DOHH2 (cell line): ENCODE measurements at regions not wholly inside any gene's neighbourhood (a gene's known extent, or its start where the extent isn't known, plus 50 kb on each side); places are given as distances from the start of the nearest gene placed in this dataset.

Experiments
- H3F3A ChIP-seq: fragments of 200-600 bp; sonication (generic), shearing (Covaris generic); 2 replicates; pipeline ENCODE4 v1.6.0; 2016; ENCODE audit warnings: antibody characterized with exemption, mild to moderate bottlenecking; ENCODE audit not compliant: control insufficient read depth, insufficient read depth
- H3K27ac ChIP-seq: fragments of 200-600 bp; sonication (generic); 2 replicates; pipeline ENCODE4 v1.5.1; 2014; ENCODE audit warnings: low read depth, mild to moderate bottlenecking, low read length, moderate library complexity
- H3K27me3 ChIP-seq: fragments of 200-600 bp; sonication (generic); 2 replicates; pipeline ENCODE4 v1.6.1; 2014; ENCODE audit warnings: mild to moderate bottlenecking, low read length, mixed read lengths; ENCODE audit not compliant: control insufficient read depth
- H3K36me3 ChIP-seq: fragments of 200-600 bp; sonication (generic); 2 replicates; pipeline ENCODE4 v1.6.1; 2014; ENCODE audit warnings: mild to moderate bottlenecking, low read length, moderate library complexity, mixed read lengths; ENCODE audit not compliant: control insufficient read depth
- H3K4me1 ChIP-seq: fragments of 200-600 bp; sonication (generic); 2 replicates; pipeline ENCODE4 v1.6.1; 2014; ENCODE audit warnings: mild to moderate bottlenecking, low read length, mixed read lengths; ENCODE audit not compliant: control insufficient read depth
- H3K4me2 ChIP-seq: fragments of 200-600 bp; sonication (generic); 2 replicates; pipeline ENCODE4 v1.6.0; 2014; ENCODE audit warnings: mild to moderate bottlenecking, low read length, moderate library complexity
- H3K4me3 ChIP-seq: fragments of 200-600 bp; sonication (generic); 2 replicates; pipeline ENCODE4 v1.5.1; 2014; ENCODE audit warnings: mild to moderate bottlenecking, low read length, mixed read lengths
- H3K79me2 ChIP-seq: fragments of 200-600 bp; sonication (generic); 2 replicates; pipeline ENCODE4 v1.6.1; 2014; ENCODE audit warnings: mild to moderate bottlenecking, low read length, mixed read lengths; ENCODE audit not compliant: control insufficient read depth
- H3K9me2 ChIP-seq: fragments of 200-600 bp; sonication (generic); replicated peaks from 2 replicates; pipeline ENCODE4 v1.6.1; 2014; ENCODE audit warnings: mild to moderate bottlenecking, low read length, mixed read lengths; ENCODE audit not compliant: control insufficient read depth
- H3K9me3 ChIP-seq: fragments of 200-600 bp; sonication (generic); 2 replicates; pipeline ENCODE4 v1.6.1; 2014; ENCODE audit warnings: antibody characterized with exemption, low read length, mixed read lengths; ENCODE audit not compliant: control insufficient read depth, insufficient read depth
- H4K20me1 ChIP-seq: fragments of 200-600 bp; sonication (generic); 2 replicates; pipeline ENCODE4 v1.6.0; 2014; ENCODE audit warnings: low read depth, mild to moderate bottlenecking, antibody characterized with exemption, low read length, moderate library complexity; ENCODE audit not compliant: control insufficient read depth, insufficient read depth
- EZH2phosphoT487 ChIP-seq: fragments of 200-600 bp; sonication (generic); IDR thresholded peaks from 2 replicates; pipeline ENCODE4 v1.6.1; 2017; ENCODE audit warnings: borderline replicate concordance, mild to moderate bottlenecking, antibody characterized with exemption, low read length, moderate library complexity, mixed read lengths
- TF ChIP-seq, protein P1 (sequence below): fragments of 200-600 bp; sonication (generic); IDR thresholded peaks from one replicate; pipeline ENCODE4 v1.5.1; 2014; ENCODE audit warnings: antibody characterized with exemption, mild to moderate bottlenecking, low read depth, low read length; ENCODE audit not compliant: poor library complexity, severe bottlenecking

DNA sequence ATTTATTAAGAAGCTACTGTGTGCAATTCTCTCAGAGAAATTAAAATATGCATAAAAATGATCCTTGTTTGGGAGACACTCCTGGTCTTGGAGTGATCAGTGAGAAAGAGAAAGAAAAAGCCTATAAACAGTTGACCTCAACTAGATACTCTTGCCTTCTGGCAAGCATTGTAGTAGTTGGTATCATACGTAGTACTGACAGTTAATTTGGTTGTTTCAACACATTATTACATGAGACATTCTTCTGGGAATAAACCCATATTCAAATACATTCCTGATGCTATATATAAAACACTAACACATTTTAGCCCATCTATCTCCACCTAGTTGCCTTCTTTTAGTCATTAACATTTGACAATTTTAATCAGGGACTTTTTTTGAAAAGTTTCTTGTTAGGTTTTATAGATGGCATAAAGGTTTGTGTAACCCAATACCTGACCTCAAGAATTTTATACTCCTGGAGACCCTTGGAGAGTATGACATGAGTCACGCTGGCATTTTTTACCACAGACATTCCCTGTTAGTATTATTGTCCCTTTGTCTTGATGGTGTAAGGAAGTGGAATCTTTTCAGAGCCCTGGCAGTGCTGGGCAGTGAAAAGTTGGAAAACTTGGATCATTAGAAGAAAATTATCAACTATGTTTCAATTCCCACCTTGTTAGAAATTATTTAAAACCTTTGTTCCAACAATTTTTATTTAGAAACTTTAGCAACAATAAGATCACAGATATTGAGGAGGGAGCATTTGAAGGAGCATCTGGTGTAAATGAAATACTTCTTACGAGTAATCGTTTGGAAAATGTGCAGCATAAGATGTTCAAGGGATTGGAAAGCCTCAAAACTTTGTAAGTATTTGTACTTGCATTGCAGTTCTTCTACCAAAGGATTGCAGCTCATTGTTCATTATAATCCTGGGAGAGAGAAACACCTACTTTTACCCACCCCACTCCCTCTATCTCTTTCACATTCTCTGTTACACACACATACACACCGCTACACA is 167.1 kb upstream of the PACRGL start:
- Histone ChIP-seq H3F3A (no peaks in the 10 kb centered on the region), H3K36me3 (no peaks in the 10 kb centered on the region), H3K9me3 (no peaks in the 10 kb centered on the region), H3K4me2 (no peak overlapping the region), H3K27me3 (no peaks in the 10 kb centered on the region), H3K79me2 (no peaks in the 10 kb centered on the region), H3K27ac (no peak overlapping the region), H3K4me1 (no peaks in the 10 kb centered on the region), H3K9me2 (no peaks in the 10 kb centered on the region), H3K4me3 (no peak overlapping the region), H4K20me1 (no peaks in the 10 kb centered on the region)
- TF ChIP-seq, protein P1, sequence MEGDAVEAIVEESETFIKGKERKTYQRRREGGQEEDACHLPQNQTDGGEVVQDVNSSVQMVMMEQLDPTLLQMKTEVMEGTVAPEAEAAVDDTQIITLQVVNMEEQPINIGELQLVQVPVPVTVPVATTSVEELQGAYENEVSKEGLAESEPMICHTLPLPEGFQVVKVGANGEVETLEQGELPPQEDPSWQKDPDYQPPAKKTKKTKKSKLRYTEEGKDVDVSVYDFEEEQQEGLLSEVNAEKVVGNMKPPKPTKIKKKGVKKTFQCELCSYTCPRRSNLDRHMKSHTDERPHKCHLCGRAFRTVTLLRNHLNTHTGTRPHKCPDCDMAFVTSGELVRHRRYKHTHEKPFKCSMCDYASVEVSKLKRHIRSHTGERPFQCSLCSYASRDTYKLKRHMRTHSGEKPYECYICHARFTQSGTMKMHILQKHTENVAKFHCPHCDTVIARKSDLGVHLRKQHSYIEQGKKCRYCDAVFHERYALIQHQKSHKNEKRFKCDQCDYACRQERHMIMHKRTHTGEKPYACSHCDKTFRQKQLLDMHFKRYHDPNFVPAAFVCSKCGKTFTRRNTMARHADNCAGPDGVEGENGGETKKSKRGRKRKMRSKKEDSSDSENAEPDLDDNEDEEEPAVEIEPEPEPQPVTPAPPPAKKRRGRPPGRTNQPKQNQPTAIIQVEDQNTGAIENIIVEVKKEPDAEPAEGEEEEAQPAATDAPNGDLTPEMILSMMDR = no peak
- TF ChIP-seq EZH2phosphoT487 = no peak

DNA sequence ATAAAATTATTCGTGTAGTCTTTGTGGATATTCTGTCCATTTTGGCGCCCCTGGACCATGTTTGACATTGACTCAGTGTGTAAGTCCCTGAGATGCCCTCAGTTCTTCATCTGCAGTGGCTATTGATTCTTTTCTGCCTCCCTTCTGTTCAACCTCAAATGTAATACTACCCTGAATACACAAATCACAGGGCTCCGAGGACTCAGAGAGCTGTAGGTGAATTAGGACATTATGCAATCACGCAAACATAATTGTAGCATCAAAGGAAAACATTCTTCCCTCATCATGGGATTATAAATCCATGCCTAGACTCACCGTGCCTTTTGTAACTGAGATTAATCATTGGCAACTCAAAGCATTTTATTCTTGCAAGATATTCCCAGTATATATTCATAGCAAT is 161.4 kb upstream of the PACRGL start:
- Histone ChIP-seq H3K27ac (no peak overlapping the region), H3K4me1 (no peaks in the 10 kb centered on the region)
- TF ChIP-seq, protein P1 = no peak
- TF ChIP-seq EZH2phosphoT487 = no peak

DNA sequence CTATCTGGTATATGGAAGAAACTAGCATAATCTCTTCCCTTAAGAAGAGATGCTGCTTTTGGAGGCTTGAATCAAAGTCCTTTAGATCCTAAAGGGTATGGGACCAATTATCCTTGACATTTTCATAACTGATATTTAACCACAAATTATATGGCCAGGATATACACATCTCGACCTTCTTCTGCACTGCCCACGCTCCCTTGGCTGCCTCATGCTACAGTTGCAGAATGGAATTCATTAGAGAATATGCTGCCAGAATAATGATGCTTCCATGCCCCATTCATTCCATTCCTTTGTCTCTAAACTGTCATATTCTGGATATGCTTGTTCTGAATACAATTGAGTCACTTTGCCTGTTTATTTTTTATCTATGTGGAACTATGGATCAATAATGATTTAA is 157.1 kb upstream of the PACRGL start:
- Histone ChIP-seq H3K27me3 (no peaks in the 10 kb centered on the region), H3K79me2 (no peaks in the 10 kb centered on the region), H3K9me3 (no peaks in the 10 kb centered on the region), H3K27ac (no peak overlapping the region), H4K20me1 (no peaks in the 10 kb centered on the region), H3K4me2 (no peak overlapping the region), H3F3A (no peaks in the 10 kb centered on the region), H3K9me2 (no peaks in the 10 kb centered on the region), H3K4me3 (no peak overlapping the region), H3K4me1 (no peaks in the 10 kb centered on the region), H3K36me3 (no peaks in the 10 kb centered on the region)
- TF ChIP-seq EZH2phosphoT487 = no peak
- TF ChIP-seq, protein P1 = no peak

More for the DNA sequence above, 161.4 kb upstream of the PACRGL start:
- Histone ChIP-seq H3K9me2 (no peaks in the 10 kb centered on the region), H3K9me3 (no peaks in the 10 kb centered on the region), H3K4me3 (no peak overlapping the region), H4K20me1 (no peaks in the 10 kb centered on the region), H3K4me2 (no peak overlapping the region), H3F3A (no peaks in the 10 kb centered on the region), H3K36me3 (no peaks in the 10 kb centered on the region), H3K79me2 (no peaks in the 10 kb centered on the region), H3K27me3 (no peaks in the 10 kb centered on the region)
